Astrocyte of the cerebellum (primary cell): ENCODE measurements at regions not wholly inside any gene's neighbourhood (a gene's known extent, or its start where the extent isn't known, plus 50 kb on each side); places are given as distances from the start of the nearest gene placed in this dataset.

Source experiments
- DNase-seq: peaks from one replicate; pipeline ENCODE4 v3.0.0-alpha.2; 2011; ENCODE audit warnings: low read depth
- H3K4me3 ChIP-seq: 2 replicates; pipeline ENCODE4 v1.5.1; 2011; ENCODE audit warnings: mild to moderate bottlenecking, low read depth, low read length, moderate library complexity
- CTCF ChIP-seq: IDR thresholded peaks from 2 replicates; pipeline ENCODE4 v1.5.1; 2012; ENCODE audit warnings: low read length, low read depth, moderate library complexity, mild to moderate bottlenecking; ENCODE audit errors: missing control alignments
- in situ Hi-C: cut with HindIII; loops from 2 replicates; pipeline ENCODE4 v1.10.0; 2017; ENCODE audit warnings: low sequenced_read_pairs

- DNase-seq: no peak
- no peak overlapping the region for H3K4me3 ChIP-seq
- in situ Hi-C loops: no loop called here
- no peak for TF ChIP-seq CTCF
Measured at GRCh38 chr7:93725954-93726353, 151.4 kb upstream of the CALCR start.

GRCh38 chr7:93723424-93724124, 149.1 kb upstream of the CALCR start:
- no peak for TF ChIP-seq CTCF
- in situ Hi-C loops: no loop called here
- no peak overlapping the region for H3K4me3 ChIP-seq
- DNase-seq: no peak

- in situ Hi-C loops: no loop called here
- no peak overlapping the region for H3K4me3 ChIP-seq
- DNase-seq: no peak
- TF ChIP-seq CTCF: no peak
Measured at GRCh38 chr7:93720106-93720505, 145.6 kb upstream of the CALCR start.

GRCh38 chr7:93719546-93719945, 145.0 kb upstream of the CALCR start:
- in situ Hi-C loops: no loop called here
- TF ChIP-seq CTCF: no peak
- DNase-seq: peak; percentile 82

GRCh38 chr7:93717217-93717900, 142.8 kb upstream of the CALCR start:
- TF ChIP-seq CTCF: no peak
- in situ Hi-C loops: no loop called here

More at GRCh38 chr7:93719546-93719945, 145.0 kb upstream of the CALCR start:
- H3K4me3 ChIP-seq: no peak overlapping the region

GRCh38 chr7:93715234-93715633, 140.7 kb upstream of the CALCR start:
- peak; percentile 5 for DNase-seq
- no peak overlapping the region for H3K4me3 ChIP-seq
- TF ChIP-seq CTCF: peak; percentile 68
- in situ Hi-C loops: no loop called here

More at GRCh38 chr7:93717217-93717900, 142.8 kb upstream of the CALCR start:
- no peak overlapping the region for H3K4me3 ChIP-seq
- DNase-seq: peak; percentile 28
